Vagina (tissue), 2 donors: ENCODE measurements at regions not wholly inside any gene's neighbourhood (a gene's known extent, or its start where the extent isn't known, plus 50 kb on each side); places are given as distances from the start of the nearest gene placed in this dataset.
A peak's percentile ranks its signal among the peaks of the same experiment; 100 is the strongest.

Source experiments
- DNase-seq, 2 donors: peaks; one replicate each; pipeline ENCODE4 v3.0.0-alpha.2; 2017; ENCODE audit errors: extremely low spot score in 2 of 2
- H3K27ac ChIP-seq: fragments of 200-600 bp; sonication (generic); one replicate; pipeline ENCODE4 v1.5.1; 2019
- H3K27me3 ChIP-seq: fragments of 200-600 bp; sonication (generic); one replicate; pipeline ENCODE4 v1.5.1; 2019
- H3K36me3 ChIP-seq, 2 donors: fragments of 200-600 bp; sonication (generic); one replicate each; pipeline ENCODE4 v1.5.1; 2017 to 2019
- H3K4me1 ChIP-seq: fragments of 200-600 bp; sonication (generic); one replicate; pipeline ENCODE4 v1.5.1; 2019
- H3K4me3 ChIP-seq, 2 donors: fragments of 200-600 bp; sonication (generic); 1 replicate in 1 of 2; 2 replicates in 1 of 2; pipeline ENCODE4 v1.5.1; 2016 to 2019
- H3K9me3 ChIP-seq: fragments of 200-600 bp; sonication (generic); one replicate; pipeline ENCODE4 v1.5.1; 2019
- POLR2A ChIP-seq, 2 donors: fragments of 450-650 bp; IDR thresholded peaks; one replicate each; pipeline ENCODE4 v1.6.1; 2017; ENCODE audit warnings: antibody characterized with exemption in 2 of 2, mild to moderate bottlenecking in 2 of 2, moderate library complexity in 2 of 2
- POLR2AphosphoS5 ChIP-seq, 2 donors: sonication (generic); formaldehyde crosslinking; IDR thresholded peaks; one replicate each; pipeline ENCODE4 v1.9.0; 2017; ENCODE audit warnings: antibody characterized with exemption in 2 of 2, mild to moderate bottlenecking in 2 of 2, low read depth in 1 of 2; ENCODE audit not compliant: insufficient read depth in 1 of 2
- intact Hi-C: fragments of 100-400 bp; cut with DNase I; formaldehyde crosslinking; loops from one replicate; pipeline ENCODE4 v1.15.1; 2023
- TF ChIP-seq, protein P1 (sequence below), 3 experiments: fragments of 450-650 bp in 2 of 3; fragments of 200-600 bp in 1 of 3; sonication (generic) in 1 of 3; IDR thresholded peaks; one replicate each; pipeline ENCODE4 v1.5.1; 2017 to 2019; ENCODE audit warnings: antibody characterized with exemption in 3 of 3, mild to moderate bottlenecking in 2 of 3, moderate library complexity in 2 of 3

DNA sequence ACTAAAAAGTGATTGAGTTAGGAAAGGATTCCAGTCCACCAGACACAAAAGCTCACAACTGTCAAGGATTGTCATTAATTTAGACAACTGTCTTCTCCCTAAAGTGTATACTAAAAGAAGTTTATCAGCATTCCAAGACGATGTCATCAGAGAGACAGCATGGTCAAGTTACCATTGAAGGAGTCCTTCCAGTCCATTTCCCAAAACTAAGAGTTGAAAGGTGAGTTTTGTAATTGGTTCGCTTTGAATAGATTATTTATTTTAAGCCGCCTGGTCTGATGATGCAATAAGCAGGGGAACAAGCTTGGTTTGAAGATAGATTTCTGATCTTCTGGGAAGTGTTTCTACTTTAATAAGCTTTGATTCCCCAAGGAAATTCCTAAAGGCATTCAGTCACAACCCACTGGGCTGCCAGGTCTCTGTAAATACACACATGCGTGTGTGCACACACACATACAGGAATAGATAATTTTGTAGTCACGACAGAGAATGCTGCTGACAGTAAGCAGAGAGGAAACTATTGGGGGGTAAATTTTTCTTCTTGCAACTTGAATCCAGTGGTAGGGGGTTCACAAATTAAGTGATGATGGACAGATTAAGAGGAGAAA is 234.8 kb downstream of the PIK3R1 start:
- Histone ChIP-seq H3K4me1 (peaks cover 29% of the 10 kb centered on the region), H3K27me3 (no peaks in the 10 kb centered on the region), H3K36me3 (no peaks in the 10 kb centered on the region), H3K27ac (peak overlapping the region; percentile 21), H3K9me3 (no peaks in the 10 kb centered on the region), H3K4me3 (no peak overlapping the region)
- TF ChIP-seq, protein P1, sequence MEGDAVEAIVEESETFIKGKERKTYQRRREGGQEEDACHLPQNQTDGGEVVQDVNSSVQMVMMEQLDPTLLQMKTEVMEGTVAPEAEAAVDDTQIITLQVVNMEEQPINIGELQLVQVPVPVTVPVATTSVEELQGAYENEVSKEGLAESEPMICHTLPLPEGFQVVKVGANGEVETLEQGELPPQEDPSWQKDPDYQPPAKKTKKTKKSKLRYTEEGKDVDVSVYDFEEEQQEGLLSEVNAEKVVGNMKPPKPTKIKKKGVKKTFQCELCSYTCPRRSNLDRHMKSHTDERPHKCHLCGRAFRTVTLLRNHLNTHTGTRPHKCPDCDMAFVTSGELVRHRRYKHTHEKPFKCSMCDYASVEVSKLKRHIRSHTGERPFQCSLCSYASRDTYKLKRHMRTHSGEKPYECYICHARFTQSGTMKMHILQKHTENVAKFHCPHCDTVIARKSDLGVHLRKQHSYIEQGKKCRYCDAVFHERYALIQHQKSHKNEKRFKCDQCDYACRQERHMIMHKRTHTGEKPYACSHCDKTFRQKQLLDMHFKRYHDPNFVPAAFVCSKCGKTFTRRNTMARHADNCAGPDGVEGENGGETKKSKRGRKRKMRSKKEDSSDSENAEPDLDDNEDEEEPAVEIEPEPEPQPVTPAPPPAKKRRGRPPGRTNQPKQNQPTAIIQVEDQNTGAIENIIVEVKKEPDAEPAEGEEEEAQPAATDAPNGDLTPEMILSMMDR (IDR thresholded peaks at IDR 0.05): no peak
- peak in 1 of 2 donors; percentile 52 for TF ChIP-seq POLR2AphosphoS5 (IDR thresholded peaks at IDR 0.05; ENCODE audit: insufficient read depth in 1 of 2, low read depth in 1 of 2)
- intact Hi-C loops: loop anchor here (1.0 kb wide), 1 partner anchor 161 kb away; no protein-coding TSS in a partner anchor
- DNase-seq: no peak

DNA sequence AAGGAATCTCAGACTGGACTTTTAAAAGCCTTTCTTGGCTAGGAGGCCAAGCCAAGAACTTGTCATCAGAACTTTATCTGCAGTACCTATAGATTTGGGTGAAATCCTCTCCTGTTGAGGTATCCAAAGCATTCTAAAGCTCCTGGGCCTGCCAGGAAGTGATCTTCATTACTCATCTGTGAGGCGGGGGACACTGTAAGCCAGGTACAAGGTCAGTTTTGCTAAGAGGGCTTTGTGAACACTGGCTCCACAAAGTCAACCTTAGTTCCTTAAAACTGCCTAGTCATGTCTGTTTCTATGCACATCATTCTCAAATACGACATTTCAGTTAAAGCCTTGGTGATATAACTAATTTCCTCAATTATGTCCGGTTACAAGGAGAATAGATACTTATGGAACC is 236.7 kb downstream of the PIK3R1 start:
- no peaks in the 10 kb centered on the region for H3K36me3 ChIP-seq
- H3K27me3 ChIP-seq: no peaks in the 10 kb centered on the region
- no peak overlapping the region for H3K4me3 ChIP-seq
- no peaks in the 10 kb centered on the region for H3K9me3 ChIP-seq
- intact Hi-C loops: no loop called here
- H3K4me1 ChIP-seq: peaks cover 29% of the 10 kb centered on the region
- no peak overlapping the region for H3K27ac ChIP-seq
- TF ChIP-seq, protein P1 (IDR thresholded peaks at IDR 0.05): no peak
- TF ChIP-seq POLR2A (IDR thresholded peaks at IDR 0.05) (no peak), POLR2AphosphoS5 (IDR thresholded peaks at IDR 0.05; ENCODE audit: insufficient read depth in 1 of 2, low read depth in 1 of 2) (no peak)
- DNase-seq: no peak

DNA sequence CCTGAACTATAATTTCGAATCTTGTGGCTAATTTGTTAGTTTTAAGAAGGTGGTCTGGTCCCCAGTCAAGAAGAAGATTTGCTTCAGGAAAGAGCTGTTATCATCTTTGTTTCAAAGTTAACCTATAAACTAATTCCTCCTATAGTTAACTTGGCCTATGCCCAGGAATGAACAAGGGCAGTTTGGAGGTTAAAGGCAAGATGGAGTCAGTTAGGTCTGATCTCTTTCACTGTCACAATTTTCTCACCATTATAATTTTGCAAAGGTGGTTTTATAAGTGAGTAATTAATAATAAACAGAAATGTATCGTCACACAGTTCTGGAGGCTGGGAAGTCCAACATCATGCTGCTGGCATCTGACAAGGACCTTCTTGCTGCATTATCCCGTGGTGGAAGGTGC is 238.6 kb downstream of the PIK3R1 start:
- DNase-seq: no peak
- TF ChIP-seq POLR2AphosphoS5 (IDR thresholded peaks at IDR 0.05; ENCODE audit: insufficient read depth in 1 of 2, low read depth in 1 of 2) (no peak), POLR2A (IDR thresholded peaks at IDR 0.05) (no peak)
- TF ChIP-seq, protein P1 (IDR thresholded peaks at IDR 0.05): no peak
- H3K27ac ChIP-seq: no peak overlapping the region
- H3K9me3 ChIP-seq: no peaks in the 10 kb centered on the region
- no peak overlapping the region for H3K4me3 ChIP-seq
- intact Hi-C loops: no loop called here
- H3K27me3 ChIP-seq: no peaks in the 10 kb centered on the region
- no peaks in the 10 kb centered on the region for H3K36me3 ChIP-seq
- H3K4me1 ChIP-seq: peaks cover 26% of the 10 kb centered on the region

DNA sequence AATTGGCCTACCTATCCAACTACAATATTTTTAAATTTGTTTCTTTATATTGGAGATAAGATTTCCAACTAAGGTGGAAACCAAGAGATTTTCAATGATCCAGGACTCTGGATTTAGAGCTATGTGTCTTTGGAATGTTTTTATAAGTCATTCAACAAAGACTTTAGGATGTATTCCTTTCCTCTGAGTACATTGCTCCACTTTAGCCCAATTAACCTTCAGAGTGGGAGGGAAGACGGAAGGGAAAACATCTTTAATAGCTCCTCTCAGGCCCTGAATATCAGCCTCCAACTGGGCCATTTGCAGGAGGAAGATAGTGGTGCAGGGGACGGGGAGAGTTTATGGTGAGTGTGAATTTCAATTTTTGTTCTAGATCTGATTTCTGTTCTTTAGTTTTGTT is 239.2 kb downstream of the PIK3R1 start:
- Histone ChIP-seq H3K27ac (no peak overlapping the region), H3K27me3 (no peaks in the 10 kb centered on the region), H3K36me3 (no peaks in the 10 kb centered on the region), H3K9me3 (no peaks in the 10 kb centered on the region), H3K4me1 (peaks cover 20% of the 10 kb centered on the region), H3K4me3 (no peak overlapping the region)
- TF ChIP-seq, protein P1 (IDR thresholded peaks at IDR 0.05): no peak
- TF ChIP-seq POLR2A (IDR thresholded peaks at IDR 0.05) (no peak), POLR2AphosphoS5 (IDR thresholded peaks at IDR 0.05; ENCODE audit: insufficient read depth in 1 of 2, low read depth in 1 of 2) (no peak)
- intact Hi-C loops: no loop called here
- DNase-seq: no peak

DNA sequence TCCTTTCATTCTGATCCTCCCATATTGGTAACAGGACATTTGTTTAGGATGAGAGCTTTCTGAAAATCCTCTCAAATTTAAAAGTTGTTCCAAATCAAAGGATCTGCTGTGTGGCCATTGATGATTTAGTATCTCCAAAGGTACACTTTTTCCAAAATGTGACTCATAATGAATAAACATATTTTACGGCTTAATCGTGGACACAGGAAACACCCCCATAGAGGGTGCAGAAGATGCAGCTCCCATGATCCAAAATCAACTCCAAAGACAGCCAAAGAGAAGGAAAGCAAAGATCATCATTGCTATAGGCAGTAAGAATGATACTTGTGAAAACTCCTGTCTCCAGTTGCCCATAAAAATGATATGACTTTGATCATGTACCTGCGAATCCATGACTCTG is 239.7 kb downstream of the PIK3R1 start:
- no peaks in the 10 kb centered on the region for H3K9me3 ChIP-seq
- no peaks in the 10 kb centered on the region for H3K27me3 ChIP-seq
- DNase-seq: no peak
- peaks cover 16% of the 10 kb centered on the region for H3K4me1 ChIP-seq
- TF ChIP-seq POLR2AphosphoS5 (IDR thresholded peaks at IDR 0.05; ENCODE audit: insufficient read depth in 1 of 2, low read depth in 1 of 2) (no peak), POLR2A (IDR thresholded peaks at IDR 0.05) (no peak)
- TF ChIP-seq, protein P1 (IDR thresholded peaks at IDR 0.05): no peak
- intact Hi-C loops: no loop called here
- no peak overlapping the region for H3K27ac ChIP-seq
- no peaks in the 10 kb centered on the region for H3K36me3 ChIP-seq
- no peak overlapping the region for H3K4me3 ChIP-seq
